ENCODE measurements at regions not wholly inside any gene's neighbourhood (a gene's known extent, or its start where the extent isn't known, plus 50 kb on each side); places are given as distances from the start of the nearest gene placed in this dataset.
"Not testable (repeated sequence)": the region's sequence is repeated elsewhere in the genome, so short reads cannot be mapped to it uniquely, and the experiment has no call there.

GRCh38 chr15:84360902-84361301 lies 125.3 kb downstream of the GOLGA6L4 start:
- not testable (repeated sequence) for DNase-seq (ENCODE audit: low read depth)

GRCh38 chr15:84384421-84384820 lies 148.8 kb downstream of the GOLGA6L4 start:
- DNase-seq (ENCODE audit: low read depth) = not testable (repeated sequence)

GRCh38 chr15:84387086-84387485 lies 151.5 kb downstream of the GOLGA6L4 start:
- no peak for DNase-seq (ENCODE audit: low read depth)

DNA sequence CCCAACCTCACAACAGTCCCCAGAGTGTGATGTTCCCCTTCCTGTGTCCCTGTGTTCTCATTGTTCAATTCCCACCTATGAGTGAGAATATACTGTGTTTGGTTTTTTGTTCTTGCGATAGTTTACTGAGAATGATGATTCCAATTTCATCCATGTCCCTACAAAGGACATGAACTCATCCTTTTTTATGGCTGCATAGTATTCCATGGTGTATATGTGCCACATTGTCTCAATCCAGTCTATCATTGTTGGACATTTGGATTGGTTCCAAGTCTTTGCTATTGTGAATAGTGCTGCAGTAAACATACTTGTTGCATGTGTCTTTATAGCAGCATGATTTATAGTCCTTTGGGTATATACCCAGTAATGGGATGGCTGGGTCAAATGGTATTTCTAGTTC lies 152.6 kb downstream of the GOLGA6L4 start:
- not testable (repeated sequence) for DNase-seq (ENCODE audit: low read depth)

- not testable (repeated sequence) for DNase-seq (ENCODE audit: low read depth)
Measured at GRCh38 chr15:84388638-84389037, 153.1 kb downstream of the GOLGA6L4 start.

GRCh38 chr15:84390324-84390723 lies 154.8 kb downstream of the GOLGA6L4 start:
- not testable (repeated sequence) for DNase-seq (ENCODE audit: low read depth)

GRCh38 chr15:84391191-84391590 lies 155.6 kb downstream of the GOLGA6L4 start:
- no peak for DNase-seq (ENCODE audit: low read depth)

- DNase-seq (ENCODE audit: low read depth) = not testable (repeated sequence)
Measured at GRCh38 chr15:84392020-84392419, 156.4 kb downstream of the GOLGA6L4 start.

- not testable (repeated sequence) for DNase-seq (ENCODE audit: low read depth)
Measured at GRCh38 chr15:84393386-84393936, 157.9 kb downstream of the GOLGA6L4 start.

GRCh38 chr15:84393966-84394365 lies 158.4 kb downstream of the GOLGA6L4 start:
- not testable (repeated sequence) for DNase-seq (ENCODE audit: low read depth)

DNA sequence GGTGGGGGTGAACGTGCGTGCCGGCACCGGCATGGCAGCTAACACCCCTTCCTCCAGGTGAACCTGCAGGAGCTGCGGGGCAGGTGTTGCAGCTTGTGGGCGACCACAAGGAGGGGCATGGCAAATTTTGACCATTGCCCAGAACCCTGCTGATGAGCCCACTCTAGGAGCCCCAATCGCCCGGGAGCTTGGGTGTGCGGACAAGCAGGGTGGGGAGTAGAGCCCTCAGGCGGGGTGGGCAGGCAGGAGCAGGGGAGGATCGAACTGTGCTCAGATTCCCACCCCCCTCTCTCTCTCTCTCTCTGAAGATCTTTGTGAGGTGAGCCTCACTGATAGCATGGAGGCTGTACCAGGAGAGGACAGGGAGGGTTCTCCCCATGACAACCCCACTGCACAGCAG lies 159.8 kb downstream of the GOLGA6L4 start:
- DNase-seq (ENCODE audit: low read depth) = not testable (repeated sequence)

DNA sequence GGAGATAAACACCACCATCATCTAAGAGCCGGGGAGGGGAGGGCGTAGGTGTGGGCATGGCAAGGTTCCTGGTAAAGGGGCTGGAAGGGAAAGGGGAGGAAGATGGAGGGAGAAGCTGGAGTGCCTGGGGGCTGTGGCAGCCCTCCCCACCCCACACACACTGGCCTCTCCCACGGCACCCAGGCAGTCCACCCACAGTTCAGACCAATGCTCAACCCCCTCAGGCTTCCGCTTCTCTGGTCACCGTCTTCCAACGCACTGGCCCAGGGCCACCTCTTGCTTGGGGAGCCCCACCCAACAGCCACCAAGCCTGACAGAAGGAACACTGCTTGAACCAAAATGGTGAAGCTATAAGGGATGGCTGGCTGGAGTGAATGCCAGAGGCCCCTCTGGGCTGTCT lies 160.3 kb downstream of the GOLGA6L4 start:
- not testable (repeated sequence) for DNase-seq (ENCODE audit: low read depth)

- not testable (repeated sequence) for DNase-seq (ENCODE audit: low read depth)
Measured at GRCh38 chr15:84397066-84397465, 161.5 kb downstream of the GOLGA6L4 start.

- DNase-seq (ENCODE audit: low read depth) = not testable (repeated sequence)
Measured at GRCh38 chr15:84398087-84398486, 162.5 kb downstream of the GOLGA6L4 start.

GRCh38 chr15:84398763-84399701 lies 163.5 kb downstream of the GOLGA6L4 start:
- no peak for DNase-seq (ENCODE audit: low read depth)

DNA sequence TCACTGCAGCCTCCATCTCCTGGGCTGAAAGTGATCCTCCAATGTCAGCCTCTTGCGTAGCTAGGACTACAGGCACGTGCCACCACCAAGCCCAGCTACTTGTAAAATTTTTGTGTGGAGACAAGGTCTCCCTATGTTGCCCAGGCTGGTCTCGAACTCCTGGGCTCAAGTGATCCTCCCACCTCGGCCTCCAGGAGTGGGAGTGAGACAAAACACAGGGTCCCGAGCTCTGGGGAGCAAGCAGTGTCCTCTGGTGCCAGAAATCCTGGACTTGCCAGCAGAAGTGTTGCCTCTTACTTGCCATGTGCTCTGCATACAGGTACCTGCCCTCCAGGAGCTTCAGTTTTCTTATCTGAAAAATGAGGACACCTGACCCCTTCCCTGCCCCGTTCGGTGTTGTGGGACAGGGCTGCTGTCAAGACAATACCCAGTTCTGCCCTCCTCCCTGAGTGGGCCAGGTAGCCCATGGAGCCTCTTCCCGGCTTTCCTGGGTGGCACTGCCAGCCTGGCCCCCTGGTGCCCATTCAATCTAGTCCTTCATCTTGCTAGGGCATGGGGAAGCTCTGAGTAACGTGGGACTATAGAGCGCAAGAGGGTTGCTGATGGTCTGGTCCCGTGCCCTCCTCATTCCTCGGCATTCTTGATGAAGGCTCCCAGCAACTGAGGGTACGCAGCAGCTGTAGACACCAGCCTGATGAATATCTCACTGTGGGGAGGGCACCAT lies 164.6 kb downstream of the GOLGA6L4 start:
- DNase-seq (ENCODE audit: low read depth) = no peak

DNA sequence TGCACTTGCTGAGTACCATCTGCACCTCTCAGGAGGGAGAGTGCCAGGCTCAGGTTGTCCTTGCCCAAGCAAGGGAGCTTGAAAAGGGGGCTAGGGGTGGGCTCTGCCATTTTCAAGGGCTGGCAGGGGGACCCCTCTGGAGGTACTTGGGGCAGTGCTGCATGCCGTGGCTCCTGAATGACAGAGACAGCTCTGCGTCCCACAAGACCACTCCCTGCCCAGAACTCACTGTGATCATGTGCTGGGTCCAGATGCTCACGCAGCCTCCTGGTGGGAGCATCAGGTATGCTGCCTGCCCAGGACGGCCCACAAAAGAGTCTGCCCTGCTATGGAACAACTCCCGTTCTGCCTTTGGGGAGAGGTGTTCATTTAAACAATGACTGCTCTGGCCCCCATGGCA lies 165.2 kb downstream of the GOLGA6L4 start:
- no peak for DNase-seq (ENCODE audit: low read depth)

- DNase-seq (ENCODE audit: low read depth) = not testable (repeated sequence)
Measured at GRCh38 chr15:84401461-84401860, 165.9 kb downstream of the GOLGA6L4 start.

- not testable (repeated sequence) for DNase-seq (ENCODE audit: low read depth)
Measured at GRCh38 chr15:84401891-84402840, 166.6 kb downstream of the GOLGA6L4 start.

- no peak for DNase-seq (ENCODE audit: low read depth)
Measured at GRCh38 chr15:84402856-84403608, 167.5 kb downstream of the GOLGA6L4 start.

All from renal cortical epithelial cell (primary cell).